GM19238 (cell line): ENCODE measurements at regions not wholly inside any gene's neighbourhood (a gene's known extent, or its start where the extent isn't known, plus 50 kb on each side); places are given as distances from the start of the nearest gene placed in this dataset.
"Not testable (repeated sequence)": the region's sequence is repeated elsewhere in the genome, so short reads cannot be mapped to it uniquely, and the experiment has no call there.

Experiments
- DNase-seq: peaks from one replicate; pipeline ENCODE4 v3.0.0; 2011; ENCODE audit warnings: low spot score; ENCODE audit not compliant: insufficient read length

- not testable (repeated sequence) for DNase-seq
Observed at GRCh38 chr16:29171296-29171695, 186.4 kb downstream of the LAT start.

- not testable (repeated sequence) for DNase-seq
Observed at GRCh38 chr16:29170393-29171119, 185.7 kb downstream of the LAT start.

- DNase-seq = not testable (repeated sequence)
Observed at GRCh38 chr16:29169295-29169994, 184.6 kb downstream of the LAT start.

- DNase-seq = not testable (repeated sequence)
Observed at GRCh38 chr16:29168515-29169259, 183.8 kb downstream of the LAT start.

- not testable (repeated sequence) for DNase-seq
Observed at GRCh38 chr16:29164442-29165089, 179.7 kb downstream of the LAT start.

GRCh38 chr16:29160171-29160570 lies 175.3 kb downstream of the LAT start:
- not testable (repeated sequence) for DNase-seq

GRCh38 chr16:29159603-29160002 lies 174.8 kb downstream of the LAT start:
- DNase-seq = not testable (repeated sequence)

GRCh38 chr16:29158785-29159184 lies 173.9 kb downstream of the LAT start:
- no peak for DNase-seq

GRCh38 chr16:29158031-29158784 lies 173.4 kb downstream of the LAT start:
- not testable (repeated sequence) for DNase-seq

- not testable (repeated sequence) for DNase-seq
Observed at GRCh38 chr16:29157051-29157923, 172.4 kb downstream of the LAT start.

- no peak for DNase-seq
Observed at GRCh38 chr16:29156511-29156910, 171.7 kb downstream of the LAT start.

- not testable (repeated sequence) for DNase-seq
Observed at GRCh38 chr16:29155866-29156200, 171.0 kb downstream of the LAT start.

GRCh38 chr16:29155131-29155865 lies 170.4 kb downstream of the LAT start:
- not testable (repeated sequence) for DNase-seq

GRCh38 chr16:29154676-29155121 lies 169.8 kb downstream of the LAT start:
- no peak for DNase-seq

- no peak for DNase-seq
Observed at GRCh38 chr16:29154088-29154487, 169.2 kb downstream of the LAT start.

- not testable (repeated sequence) for DNase-seq
Observed at GRCh38 chr16:29153307-29153706, 168.5 kb downstream of the LAT start.

GRCh38 chr16:29152544-29153031 lies 167.7 kb downstream of the LAT start:
- DNase-seq = not testable (repeated sequence)

- DNase-seq = no peak
Observed at GRCh38 chr16:29151317-29151716, 166.5 kb downstream of the LAT start.

- DNase-seq = not testable (repeated sequence)
Observed at GRCh38 chr16:29149912-29150311, 165.1 kb downstream of the LAT start.
